CD4-positive, alpha-beta memory T cell (primary cell): ENCODE measurements at regions not wholly inside any gene's neighbourhood (a gene's known extent, or its start where the extent isn't known, plus 50 kb on each side); places are given as distances from the start of the nearest gene placed in this dataset.
"Not testable (repeated sequence)": the region's sequence is repeated elsewhere in the genome, so short reads cannot be mapped to it uniquely, and the experiment has no call there.

Experiments used
- CTCF ChIA-PET: fragments of 350-600 bp; sonication (Branson Sonifier 250); formaldehyde crosslinking; loops from one replicate; lab custom pipeline; 2021; ENCODE audit warnings: inconsistent platforms; ENCODE audit not compliant: partially characterized antibody; lab: Charles Lee
- POLR2A ChIA-PET: fragments of 350-600 bp; sonication (Branson Sonifier 250); formaldehyde crosslinking; loops from one replicate; lab custom pipeline; 2021; ENCODE audit not compliant: partially characterized antibody; lab: Charles Lee
- DNase-seq, 5 donors: peaks; one replicate each; pipeline versions ENCODE4 v3.0.0 to v3.0.0-alpha.2; 2020 to 2022; ENCODE audit warnings: mixed read lengths in 1 of 5
- H3K27ac ChIP-seq: one replicate; pipeline ENCODE4 v1.7.0; 2013; ENCODE audit warnings: low read depth, low read length
- H3K27me3 ChIP-seq: 2 replicates; pipeline ENCODE4 v1.7.0; 2013; ENCODE audit warnings: mild to moderate bottlenecking, low read length, moderate library complexity; ENCODE audit not compliant: insufficient read depth
- H3K36me3 ChIP-seq: 2 replicates; pipeline ENCODE4 v1.7.0; 2013; ENCODE audit warnings: mild to moderate bottlenecking, low read length, moderate library complexity; ENCODE audit not compliant: insufficient read depth
- H3K4me1 ChIP-seq: 2 replicates; pipeline ENCODE4 v1.7.0; 2013; ENCODE audit warnings: mild to moderate bottlenecking, low read length, moderate library complexity; ENCODE audit not compliant: insufficient read depth
- H3K4me3 ChIP-seq, 2 donors: one replicate each; pipeline ENCODE4 v1.7.0; 2013; ENCODE audit warnings: low read length in 2 of 2, mild to moderate bottlenecking in 1 of 2
- H3K9me3 ChIP-seq, 2 donors: one replicate each; pipeline ENCODE4 v1.7.0; 2013; ENCODE audit warnings: low read length in 2 of 2, control low read depth in 1 of 2; ENCODE audit not compliant: control insufficient read depth in 1 of 2
- H3K27ac Mint-ChIP-seq, 7 donors: one replicate each; pipeline ENCODE4 v1.8.0; 2020 to 2021; ENCODE audit warnings: mixed read lengths in 7 of 7, mild to moderate bottlenecking in 6 of 7, inconsistent platforms in 3 of 7, moderate library complexity in 3 of 7
- H3K27me3 Mint-ChIP-seq, 2 donors: one replicate each; pipeline ENCODE4 v1.8.0; 2020 to 2021; ENCODE audit warnings: mixed read lengths in 2 of 2
- H3K36me3 Mint-ChIP-seq, 2 donors: one replicate each; pipeline ENCODE4 v1.8.0; 2020 to 2021; ENCODE audit warnings: mixed read lengths in 2 of 2, inconsistent platforms in 1 of 2, mild to moderate bottlenecking in 1 of 2
- H3K4me1 Mint-ChIP-seq, 4 donors: one replicate each; pipeline ENCODE4 v1.8.0; 2020 to 2021; ENCODE audit warnings: mixed read lengths in 4 of 4, mild to moderate bottlenecking in 1 of 4
- H3K4me3 Mint-ChIP-seq, 8 donors: one replicate each; pipeline ENCODE4 v1.8.0; 2020 to 2021; ENCODE audit warnings: mixed read lengths in 8 of 8, mild to moderate bottlenecking in 7 of 8, moderate library complexity in 6 of 8, inconsistent platforms in 3 of 8
- H3K9me3 Mint-ChIP-seq, 8 donors: one replicate each; pipeline ENCODE4 v1.8.0; 2020 to 2021; ENCODE audit warnings: mixed read lengths in 8 of 8, mild to moderate bottlenecking in 5 of 8, inconsistent platforms in 3 of 8, moderate library complexity in 1 of 8
- intact Hi-C: fragments of 100-400 bp; cut with micrococcal nuclease; formaldehyde crosslinking; loops from one replicate; pipeline ENCODE4 v1.15.1; 2023

- H3K36me3 ChIP-seq = no peaks in the 10 kb centered on the region
- no peak overlapping the region for H3K27ac Mint-ChIP-seq
- H3K9me3 Mint-ChIP-seq = peaks cover 0 to 9% (median 2%) of the 10 kb centered on the region in 8 donors
- no peaks in the 10 kb centered on the region for H3K4me1 Mint-ChIP-seq
- ChIA-PET CTCF (no interaction called here), POLR2A (no interaction called here)
- intact Hi-C loops = no loop called here
- H3K27ac ChIP-seq = no peak overlapping the region
- no peak for DNase-seq
- H3K27me3 ChIP-seq = no peaks in the 10 kb centered on the region
- H3K4me3 Mint-ChIP-seq = no peak overlapping the region
- H3K4me1 ChIP-seq = no peaks in the 10 kb centered on the region
- no peaks in the 10 kb centered on the region for H3K27me3 Mint-ChIP-seq
- no peak overlapping the region for H3K4me3 ChIP-seq
- no peaks in the 10 kb centered on the region for H3K9me3 ChIP-seq
- no peaks in the 10 kb centered on the region for H3K36me3 Mint-ChIP-seq
Measured at GRCh38 chr5:118139361-118139760, 849.0 kb downstream of the DTWD2 start.

GRCh38 chr5:118126159-118126558 lies 862.2 kb downstream of the DTWD2 start:
- POLR2A ChIA-PET = no interaction called here
- Histone ChIP-seq H3K4me1 (no peaks in the 10 kb centered on the region), H3K9me3 (no peaks in the 10 kb centered on the region), H3K27ac (no peak overlapping the region), H3K36me3 (no peaks in the 10 kb centered on the region), H3K27me3 (no peaks in the 10 kb centered on the region), H3K4me3 (no peak overlapping the region)
- CTCF ChIA-PET = no interaction called here
- H3K9me3 Mint-ChIP-seq = peaks cover 0 to 6% (median under 1%) of the 10 kb centered on the region in 8 donors
- intact Hi-C loops = no loop called here
- H3K27me3 Mint-ChIP-seq = no peaks in the 10 kb centered on the region
- H3K27ac Mint-ChIP-seq = no peak overlapping the region
- no peaks in the 10 kb centered on the region for H3K36me3 Mint-ChIP-seq
- H3K4me3 Mint-ChIP-seq = no peak overlapping the region
- H3K4me1 Mint-ChIP-seq = no peaks in the 10 kb centered on the region
- DNase-seq = no peak

- H3K4me1 ChIP-seq = no peaks in the 10 kb centered on the region
- no peak for DNase-seq
- Mint-ChIP-seq H3K9me3 (peaks cover 0 to 6% (median 2%) of the 10 kb centered on the region in 8 donors), H3K36me3 (no peaks in the 10 kb centered on the region), H3K4me1 (no peaks in the 10 kb centered on the region), H3K4me3 (no peak overlapping the region), H3K27me3 (no peaks in the 10 kb centered on the region), H3K27ac (no peak overlapping the region)
- no peaks in the 10 kb centered on the region for H3K36me3 ChIP-seq
- H3K9me3 ChIP-seq = no peaks in the 10 kb centered on the region
- CTCF ChIA-PET = no interaction called here
- no peaks in the 10 kb centered on the region for H3K27me3 ChIP-seq
- POLR2A ChIA-PET = no interaction called here
- intact Hi-C loops = no loop called here
- no peak overlapping the region for H3K27ac ChIP-seq
- no peak overlapping the region for H3K4me3 ChIP-seq
Measured at GRCh38 chr5:118125687-118126086, 862.7 kb downstream of the DTWD2 start.

GRCh38 chr5:118121258-118121657 lies 867.1 kb downstream of the DTWD2 start:
- CTCF ChIA-PET = no interaction called here
- POLR2A ChIA-PET = no interaction called here

GRCh38 chr5:118115791-118116190 lies 872.6 kb downstream of the DTWD2 start:
- ChIA-PET CTCF (no interaction called here), POLR2A (no interaction called here)
- Mint-ChIP-seq H3K27me3 (no peaks in the 10 kb centered on the region), H3K4me3 (no peak overlapping the region), H3K4me1 (no peaks in the 10 kb centered on the region), H3K36me3 (no peaks in the 10 kb centered on the region), H3K27ac (no peak overlapping the region), H3K9me3 (peaks cover 0 to 13% (median 6%) of the 10 kb centered on the region in 8 donors)
- no peaks in the 10 kb centered on the region for H3K36me3 ChIP-seq
- H3K4me3 ChIP-seq = no peak overlapping the region
- H3K4me1 ChIP-seq = no peaks in the 10 kb centered on the region
- no peak overlapping the region for H3K27ac ChIP-seq
- no peak for DNase-seq
- no peaks in the 10 kb centered on the region for H3K9me3 ChIP-seq
- intact Hi-C loops = no loop called here
- no peaks in the 10 kb centered on the region for H3K27me3 ChIP-seq

More at GRCh38 chr5:118121258-118121657, 867.1 kb downstream of the DTWD2 start:
- H3K4me3 ChIP-seq = no peak overlapping the region
- Mint-ChIP-seq H3K27ac (no peak overlapping the region), H3K9me3 (peaks cover 0 to 10% (median 5%) of the 10 kb centered on the region in 8 donors), H3K36me3 (no peaks in the 10 kb centered on the region), H3K4me3 (no peak overlapping the region), H3K4me1 (no peaks in the 10 kb centered on the region), H3K27me3 (no peaks in the 10 kb centered on the region)
- intact Hi-C loops = no loop called here
- H3K27me3 ChIP-seq = no peaks in the 10 kb centered on the region
- no peaks in the 10 kb centered on the region for H3K9me3 ChIP-seq
- no peaks in the 10 kb centered on the region for H3K36me3 ChIP-seq
- H3K4me1 ChIP-seq = no peaks in the 10 kb centered on the region
- no peak overlapping the region for H3K27ac ChIP-seq
- no peak for DNase-seq

GRCh38 chr5:118111956-118112355 lies 876.4 kb downstream of the DTWD2 start:
- intact Hi-C loops = no loop called here
- CTCF ChIA-PET = no interaction called here
- H3K36me3 ChIP-seq = no peaks in the 10 kb centered on the region

GRCh38 chr5:118107246-118107645 lies 881.1 kb downstream of the DTWD2 start:
- CTCF ChIA-PET, H3K27ac Mint-ChIP-seq, H3K4me1 Mint-ChIP-seq, H3K36me3 Mint-ChIP-seq, H3K27me3 Mint-ChIP-seq, H3K36me3 ChIP-seq, H3K4me1 ChIP-seq, H3K27ac ChIP-seq, H3K4me3 Mint-ChIP-seq, H3K9me3 ChIP-seq, DNase-seq, intact Hi-C loops, H3K27me3 ChIP-seq, POLR2A ChIA-PET, H3K4me3 ChIP-seq: not testable (repeated sequence)
- H3K9me3 Mint-ChIP-seq = peaks cover 0 to 16% (median 3%) of the 10 kb centered on the region in 8 donors

More at GRCh38 chr5:118111956-118112355, 876.4 kb downstream of the DTWD2 start:
- no peaks in the 10 kb centered on the region for H3K4me1 ChIP-seq
- Mint-ChIP-seq H3K4me1 (no peaks in the 10 kb centered on the region), H3K27ac (no peak overlapping the region), H3K4me3 (no peak overlapping the region), H3K9me3 (peaks cover 0 to 11% (median 6%) of the 10 kb centered on the region in 8 donors), H3K36me3 (no peaks in the 10 kb centered on the region), H3K27me3 (no peaks in the 10 kb centered on the region)
- no peaks in the 10 kb centered on the region for H3K9me3 ChIP-seq
- H3K27me3 ChIP-seq = no peaks in the 10 kb centered on the region
- H3K4me3 ChIP-seq = no peak overlapping the region
- POLR2A ChIA-PET = no interaction called here
- no peak overlapping the region for H3K27ac ChIP-seq
- no peak for DNase-seq

- peaks cover 0 to 6% (median 4%) of the 10 kb centered on the region in 8 donors for H3K9me3 Mint-ChIP-seq
- H3K9me3 ChIP-seq = no peaks in the 10 kb centered on the region
- H3K4me3 ChIP-seq = no peak overlapping the region
- ChIA-PET POLR2A (no interaction called here), CTCF (no interaction called here)
- no peak overlapping the region for H3K4me3 Mint-ChIP-seq
- H3K27me3 Mint-ChIP-seq = no peaks in the 10 kb centered on the region
- no peaks in the 10 kb centered on the region for H3K36me3 Mint-ChIP-seq
- H3K4me1 Mint-ChIP-seq = no peaks in the 10 kb centered on the region
- H3K27me3 ChIP-seq = no peaks in the 10 kb centered on the region
- H3K27ac Mint-ChIP-seq = no peak overlapping the region
- DNase-seq = no peak
- intact Hi-C loops = no loop called here
- H3K27ac ChIP-seq = no peak overlapping the region
- H3K4me1 ChIP-seq = no peaks in the 10 kb centered on the region
- H3K36me3 ChIP-seq = no peaks in the 10 kb centered on the region
Measured at GRCh38 chr5:118098716-118099115, 889.6 kb downstream of the DTWD2 start.
